ENCODE measurements at regions not wholly inside any gene's neighbourhood (a gene's known extent, or its start where the extent isn't known, plus 50 kb on each side); places are given as distances from the start of the nearest gene placed in this dataset.
"Not testable (repeated sequence)": the region's sequence is repeated elsewhere in the genome, so short reads cannot be mapped to it uniquely, and the experiment has no call there.

- DNase-seq (ENCODE audit: low read depth in 2 of 2): no peak
Measured at GRCh38 chr9:18281291-18281690, 192.7 kb upstream of the ADAMTSL1 start.

- no peak for DNase-seq (ENCODE audit: low read depth in 2 of 2)
Measured at GRCh38 chr9:18294229-18294628, 179.7 kb upstream of the ADAMTSL1 start.

DNA sequence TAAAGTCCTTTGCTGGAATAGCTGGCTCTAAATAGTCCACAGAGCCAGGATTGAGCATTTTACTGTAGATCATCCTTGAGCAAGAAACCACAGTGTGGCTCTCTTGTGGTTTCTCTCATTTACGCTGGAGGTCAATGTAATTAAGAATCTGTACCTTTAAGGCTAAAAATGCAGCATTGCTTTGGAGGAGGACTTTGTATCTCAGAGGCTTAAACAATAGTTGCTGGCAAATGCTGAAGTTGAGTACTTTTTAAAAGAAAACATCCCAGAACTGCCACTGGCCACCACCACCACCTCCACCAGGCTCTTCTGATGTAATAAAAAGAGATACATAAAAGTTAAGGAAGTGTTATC lies 177.3 kb upstream of the ADAMTSL1 start:
- DNase-seq (ENCODE audit: low read depth in 2 of 2): no peak

GRCh38 chr9:18297056-18297841 lies 176.7 kb upstream of the ADAMTSL1 start:
- DNase-seq (ENCODE audit: low read depth in 2 of 2): no peak

DNA sequence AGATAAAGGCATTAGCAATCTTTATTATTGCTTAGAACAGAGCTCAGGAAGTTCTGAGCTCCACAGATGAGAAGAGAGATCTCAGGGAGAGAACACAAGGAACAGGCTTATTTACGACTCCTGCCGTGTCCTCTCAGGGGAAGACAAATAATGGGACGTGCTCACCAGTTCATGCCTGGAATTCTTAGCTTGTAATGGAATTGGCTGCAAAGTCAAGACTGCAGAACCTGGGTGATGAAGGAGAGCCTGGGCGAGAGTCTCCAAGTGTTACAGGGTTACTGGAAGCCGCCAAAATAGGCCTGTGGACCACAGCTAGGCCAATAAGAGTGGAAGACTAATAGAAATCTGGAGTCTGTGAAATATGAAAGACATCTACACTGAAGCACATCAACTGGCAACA lies 174.5 kb upstream of the ADAMTSL1 start:
- DNase-seq (ENCODE audit: low read depth in 2 of 2): no peak

DNA sequence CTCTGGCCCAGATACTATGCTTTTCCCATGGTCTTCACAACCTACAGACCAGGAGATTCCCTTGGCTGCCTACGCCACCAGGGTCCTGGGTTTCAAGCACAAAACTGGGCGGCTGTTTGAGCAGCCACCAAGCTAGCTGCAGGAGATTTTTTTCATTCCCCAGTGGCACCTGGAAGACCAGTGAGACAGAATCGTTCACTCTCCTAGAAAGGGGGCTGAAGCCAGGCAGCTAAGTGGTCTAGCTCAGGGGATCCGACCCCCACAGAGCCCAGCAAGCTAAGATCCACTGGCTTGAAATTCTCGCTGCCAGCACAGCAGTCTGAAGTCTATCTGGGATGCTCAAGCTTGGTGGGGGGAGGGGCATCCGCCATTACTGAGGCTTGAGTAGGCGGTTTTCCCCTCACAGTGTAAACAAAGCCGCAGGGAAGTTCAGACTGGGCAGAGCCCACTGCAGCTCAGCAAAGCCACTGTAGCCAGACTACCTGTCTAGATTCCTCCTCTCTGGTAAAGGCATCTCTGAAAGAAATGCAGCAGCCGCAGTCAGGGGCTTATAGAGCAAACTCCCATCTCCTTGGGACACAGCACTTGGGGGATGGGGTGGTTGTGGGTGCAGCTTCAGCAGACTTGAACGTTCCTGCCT lies 168.7 kb upstream of the ADAMTSL1 start:
- DNase-seq (ENCODE audit: low read depth in 2 of 2): not testable (repeated sequence)

- no peak for DNase-seq (ENCODE audit: low read depth in 2 of 2)
Measured at GRCh38 chr9:18314316-18314715, 159.6 kb upstream of the ADAMTSL1 start.

DNA sequence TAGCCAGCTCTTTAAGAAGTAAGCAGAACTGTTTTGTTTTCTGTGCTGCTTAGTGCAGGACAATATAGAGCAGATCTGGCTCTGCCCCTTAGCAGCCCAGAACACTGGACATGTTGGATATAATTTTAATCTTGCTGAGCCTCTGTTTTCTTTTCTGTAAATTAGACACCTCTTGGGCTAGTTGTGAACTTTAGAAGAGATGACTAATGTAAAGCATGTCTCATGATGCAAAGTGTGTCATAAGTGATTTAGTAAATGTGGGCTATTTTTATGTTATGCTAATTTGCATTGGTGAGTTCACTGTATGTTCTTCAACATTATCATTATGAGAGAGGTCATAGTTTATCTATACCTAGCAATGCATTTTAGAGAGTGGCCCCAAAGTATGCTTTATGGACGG lies 156.1 kb upstream of the ADAMTSL1 start:
- no peak for DNase-seq (ENCODE audit: low read depth in 2 of 2)

- no peak for DNase-seq (ENCODE audit: low read depth in 2 of 2)
Measured at GRCh38 chr9:18319918-18320445, 154.0 kb upstream of the ADAMTSL1 start.

DNA sequence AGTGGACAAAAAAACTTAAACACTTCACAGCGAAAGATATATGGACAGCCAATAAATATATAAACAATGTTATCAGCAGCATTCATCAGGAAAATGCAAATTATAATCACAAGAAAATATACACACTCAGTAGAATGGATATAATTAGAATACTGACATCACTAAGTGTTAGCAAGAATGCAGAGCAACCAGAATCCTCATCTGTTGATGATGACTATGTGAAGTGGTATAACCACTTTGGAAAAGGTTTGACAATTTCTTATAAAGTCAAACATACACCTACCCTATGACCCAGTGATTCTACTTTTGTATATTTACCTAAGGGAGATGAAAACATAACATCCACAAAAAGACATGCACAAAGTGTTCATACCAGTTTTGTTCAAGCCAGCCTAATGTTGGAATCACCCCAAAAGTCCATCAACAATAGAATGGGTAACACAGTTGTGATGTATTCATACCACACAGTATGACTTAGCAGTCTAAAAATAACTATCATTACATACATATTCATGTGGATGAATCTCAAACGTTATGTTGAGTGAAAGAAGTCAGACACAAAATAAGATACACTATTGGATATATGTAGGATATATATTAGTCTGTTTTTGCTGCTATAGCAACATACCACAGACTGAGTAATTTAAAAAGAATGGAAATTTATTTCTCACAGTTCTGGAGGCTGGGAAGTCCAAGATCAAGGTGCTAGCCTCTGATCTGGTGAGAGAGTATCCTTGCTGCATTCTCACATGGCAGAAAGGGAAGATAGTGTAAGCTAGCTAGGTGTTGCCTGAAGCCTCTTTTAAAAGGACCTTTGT lies 148.8 kb upstream of the ADAMTSL1 start:
- no peak for DNase-seq (ENCODE audit: low read depth in 2 of 2)

DNA sequence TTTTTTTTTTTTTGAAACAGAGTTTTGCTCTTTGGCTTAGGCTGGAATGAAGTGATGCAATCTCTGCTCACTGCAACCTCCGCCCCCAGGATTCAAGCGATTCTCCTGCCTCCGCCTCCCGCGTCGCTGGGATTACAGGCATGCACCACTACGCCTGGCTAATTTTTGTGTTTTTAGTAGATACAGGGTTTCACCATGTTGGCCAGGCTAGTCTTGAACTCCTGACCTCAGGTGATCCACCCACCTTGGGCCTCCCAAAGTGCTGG lies 148.3 kb upstream of the ADAMTSL1 start:
- DNase-seq (ENCODE audit: low read depth in 2 of 2): not testable (repeated sequence)

DNA sequence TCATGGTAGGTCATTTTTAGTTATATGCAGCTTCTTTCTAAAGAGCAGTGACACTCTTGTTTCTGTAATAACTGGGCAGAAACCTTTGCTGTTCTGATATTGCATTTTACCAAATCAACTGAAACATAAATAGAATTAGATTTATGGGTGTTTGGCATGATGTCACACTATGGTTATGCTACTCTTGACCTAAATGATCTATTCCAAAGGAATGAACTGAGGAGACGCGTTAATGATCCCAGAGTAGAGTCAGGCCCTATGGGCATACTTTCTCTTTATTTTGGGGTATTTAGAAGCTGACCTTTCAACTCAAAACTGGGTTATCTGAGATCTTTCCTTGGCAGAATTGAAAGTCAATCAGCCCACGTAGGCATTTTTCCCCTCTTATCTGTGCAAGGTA lies 146.8 kb upstream of the ADAMTSL1 start:
- no peak for DNase-seq (ENCODE audit: low read depth in 2 of 2)

DNA sequence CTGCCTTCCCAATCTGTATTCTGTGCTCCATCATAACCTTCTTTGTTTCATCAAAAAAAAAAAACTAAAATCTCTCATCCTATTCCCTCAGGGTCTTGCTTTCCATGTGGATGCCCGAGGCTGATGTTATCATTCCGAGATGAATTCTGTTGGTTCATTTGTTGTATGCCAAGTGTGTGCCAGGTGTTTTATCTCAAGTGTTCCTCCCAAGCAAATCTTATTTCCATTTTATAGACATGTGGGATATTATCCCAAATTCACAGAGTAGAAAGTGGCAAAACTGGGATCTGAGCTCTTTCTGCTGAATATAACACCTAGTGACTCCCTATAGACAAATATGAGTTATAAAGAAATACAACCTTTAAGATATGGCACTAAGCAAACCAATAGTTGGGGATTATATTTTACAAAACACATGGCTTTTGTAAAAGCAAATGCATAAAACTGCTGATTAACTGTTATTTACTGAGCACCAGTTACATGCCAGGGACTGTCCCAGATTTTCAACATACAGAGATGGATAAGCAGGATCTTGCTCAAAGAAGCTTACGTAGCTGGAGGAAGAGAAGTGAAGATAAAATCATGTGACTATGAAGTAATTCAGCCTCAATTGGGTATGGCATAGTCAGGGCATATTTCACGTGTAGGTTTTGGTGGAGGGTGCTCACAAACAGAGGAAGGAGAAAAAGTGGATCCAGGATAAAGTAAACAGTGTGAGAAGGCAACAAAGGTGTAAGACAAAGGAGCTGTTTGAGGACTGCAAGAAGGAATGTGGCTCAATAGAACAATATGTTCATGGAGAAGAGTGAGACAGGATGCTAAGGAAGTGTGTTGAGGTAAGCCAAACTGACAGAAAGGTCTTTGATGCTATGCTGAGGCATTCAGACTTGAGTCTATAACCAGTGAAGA lies 143.3 kb upstream of the ADAMTSL1 start:
- no peak for DNase-seq (ENCODE audit: low read depth in 2 of 2)

DNA sequence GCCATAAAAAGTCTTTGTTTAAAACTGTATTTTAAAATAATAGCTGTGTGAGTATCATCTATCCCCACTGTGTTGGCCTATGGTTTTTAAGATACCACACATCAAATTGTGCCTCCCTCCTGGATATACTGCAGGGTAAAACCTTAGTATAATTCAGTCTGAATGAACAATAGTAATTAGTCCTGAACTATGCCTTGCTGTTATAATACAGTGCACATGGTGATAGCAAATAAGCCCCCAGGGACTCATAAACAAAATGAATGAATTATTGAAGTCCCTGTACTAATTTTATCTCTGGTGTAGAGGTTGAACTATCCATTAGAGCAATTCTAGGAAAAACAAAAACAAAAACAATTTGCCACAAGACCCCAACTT lies 142.7 kb upstream of the ADAMTSL1 start:
- no peak for DNase-seq (ENCODE audit: low read depth in 2 of 2)

DNA sequence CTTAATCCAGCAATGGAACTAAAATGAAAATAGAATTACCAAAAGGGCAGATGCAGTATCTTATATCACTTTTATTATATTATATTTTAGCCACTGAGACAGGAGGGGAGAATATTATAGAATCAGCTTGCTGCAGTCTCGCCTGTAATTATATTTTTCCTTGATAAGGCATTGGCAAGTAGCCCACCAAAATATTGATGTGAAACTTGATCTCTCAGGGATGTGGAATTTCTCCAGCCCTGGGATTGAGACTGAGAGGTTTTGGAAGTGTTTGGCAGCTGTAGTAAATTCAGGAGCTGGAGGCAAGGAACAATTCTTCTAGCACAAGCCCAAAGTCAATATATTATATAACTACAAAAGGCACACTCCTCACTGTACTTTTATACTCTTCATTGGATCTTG lies 142.1 kb upstream of the ADAMTSL1 start:
- peak in 1 of 2 experiments; percentile 31 for DNase-seq (ENCODE audit: low read depth in 2 of 2)

- DNase-seq (ENCODE audit: low read depth in 2 of 2): no peak
Measured at GRCh38 chr9:18333157-18333556, 140.8 kb upstream of the ADAMTSL1 start.

- DNase-seq (ENCODE audit: low read depth in 2 of 2): no peak
Measured at GRCh38 chr9:18335825-18336224, 138.1 kb upstream of the ADAMTSL1 start.

- no peak for DNase-seq (ENCODE audit: low read depth in 2 of 2)
Measured at GRCh38 chr9:18338042-18338441, 135.9 kb upstream of the ADAMTSL1 start.

DNA sequence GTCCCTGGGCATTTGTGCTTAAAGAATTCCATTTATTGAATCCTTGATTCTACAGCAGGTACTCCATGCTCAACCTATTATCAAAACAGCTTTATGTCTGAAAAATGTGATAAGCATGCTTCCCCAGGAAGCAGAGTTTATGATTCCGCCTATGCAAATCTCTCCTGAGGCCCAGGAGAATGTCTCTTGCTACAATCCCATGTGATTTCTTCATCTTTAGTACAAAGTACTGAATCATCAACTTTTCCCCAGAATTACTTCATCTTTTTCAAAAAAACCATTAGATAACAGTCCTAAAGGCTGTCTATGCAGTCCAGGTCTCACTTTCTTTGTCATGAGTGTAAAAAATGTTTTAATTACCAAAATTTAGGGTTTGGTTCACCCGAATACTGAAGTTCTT lies 130.2 kb upstream of the ADAMTSL1 start:
- no peak for DNase-seq (ENCODE audit: low read depth in 2 of 2)

DNA sequence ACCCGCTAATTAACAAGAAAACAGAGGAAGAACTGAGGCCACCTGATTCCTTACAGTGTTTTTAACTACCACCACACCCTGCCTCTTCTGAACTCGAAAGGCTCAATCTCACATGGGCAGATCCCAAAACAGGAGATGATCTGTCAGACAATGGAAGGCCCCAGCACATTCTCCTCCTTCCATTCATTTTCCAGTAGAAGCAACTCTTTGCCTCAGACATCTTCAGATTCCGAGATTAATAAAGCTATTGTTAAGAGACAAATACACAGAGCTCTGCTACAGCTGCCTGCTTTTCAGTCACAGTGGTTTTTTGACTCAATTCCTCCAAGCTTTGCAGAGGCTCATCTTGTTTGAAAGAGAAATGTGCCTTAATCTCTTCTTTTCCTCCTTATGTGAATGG lies 127.2 kb upstream of the ADAMTSL1 start:
- no peak for DNase-seq (ENCODE audit: low read depth in 2 of 2)

DNA sequence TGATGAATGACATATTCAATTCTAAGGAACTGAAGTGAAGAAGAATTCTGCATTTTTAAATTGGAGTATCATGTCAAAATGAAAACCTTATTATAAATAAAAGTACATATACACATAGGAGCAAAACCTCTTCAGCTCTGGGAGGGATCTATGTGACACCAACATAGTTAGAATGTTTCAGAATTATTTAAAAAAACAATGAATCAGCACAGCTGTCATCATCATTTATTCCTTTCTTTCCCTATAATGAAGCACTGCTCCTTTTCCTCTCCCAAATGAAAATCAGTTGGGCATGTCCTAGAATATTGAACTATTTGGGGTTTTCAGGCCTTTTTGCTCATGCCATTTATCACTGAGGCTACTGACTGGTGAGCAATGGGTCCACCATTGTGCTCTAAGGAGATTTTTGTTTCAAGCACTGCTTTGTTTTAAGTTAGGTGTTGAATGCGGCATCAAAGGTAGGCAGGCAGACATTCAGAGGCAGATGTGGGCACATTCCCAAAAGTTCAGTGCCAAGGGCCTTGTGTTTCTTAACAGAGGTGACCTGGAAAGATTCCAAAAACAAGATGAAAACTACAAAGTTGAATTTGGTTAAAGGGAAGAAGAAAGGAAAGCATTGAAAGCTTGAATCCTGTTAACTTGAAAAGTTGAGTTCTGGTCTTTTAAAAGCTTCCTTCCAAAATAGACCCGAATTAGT lies 126.4 kb upstream of the ADAMTSL1 start:
- peak; percentile 50 for DNase-seq (ENCODE audit: low read depth in 2 of 2)
